ENCODE measurements at regions not wholly inside any gene's neighbourhood (a gene's known extent, or its start where the extent isn't known, plus 50 kb on each side); places are given as distances from the start of the nearest gene placed in this dataset.

GRCh38 chr12:30046376-30046775 is 262.6 kb upstream of the TMTC1 start:
- TF ChIP-seq CTCF (IDR thresholded peaks at IDR 0.05) = no peak
- no peak for TF ChIP-seq POLR2AphosphoS5 (IDR thresholded peaks at IDR 0.05)

Data from sigmoid colon (tissue), 4 donors.